Karpas-422 (cell line): ENCODE measurements at regions not wholly inside any gene's neighbourhood (a gene's known extent, or its start where the extent isn't known, plus 50 kb on each side); places are given as distances from the start of the nearest gene placed in this dataset.

ENCODE experiments used
- DNase-seq: peaks from one replicate; pipeline ENCODE4 v3.0.0-alpha.2; 2015
- H2AFZ ChIP-seq: fragments of 200-600 bp; sonication (generic); 2 replicates; pipeline ENCODE4 v1.6.1; 2014; ENCODE audit warnings: antibody characterized with exemption, low read length, mixed read lengths
- H3K27ac ChIP-seq: fragments of 200-600 bp; sonication (generic); 2 replicates; pipeline ENCODE4 v1.5.1; 2014; ENCODE audit warnings: mild to moderate bottlenecking, low read length, moderate library complexity
- H3K27me3 ChIP-seq: fragments of 200-600 bp; sonication (generic); 2 replicates; pipeline ENCODE4 v1.6.1; 2014; ENCODE audit warnings: low read length, mixed read lengths
- H3K36me3 ChIP-seq: fragments of 200-600 bp; sonication (generic); 2 replicates; pipeline ENCODE4 v1.6.1; 2014; ENCODE audit warnings: low read length, mixed read lengths; ENCODE audit not compliant: insufficient read depth
- H3K4me1 ChIP-seq: fragments of 200-600 bp; sonication (generic); 2 replicates; pipeline ENCODE4 v1.6.1; 2014; ENCODE audit warnings: mild to moderate bottlenecking, low read length, mixed read lengths
- H3K4me2 ChIP-seq: fragments of 200-600 bp; sonication (generic); 2 replicates; pipeline ENCODE4 v1.6.1; 2014; ENCODE audit warnings: low read length, low read depth, mild to moderate bottlenecking; ENCODE audit not compliant: poor library complexity, severe bottlenecking
- H3K4me3 ChIP-seq: fragments of 200-600 bp; sonication (generic); 2 replicates; pipeline ENCODE4 v1.5.1; 2014; ENCODE audit warnings: mild to moderate bottlenecking, antibody characterized with exemption, low read length, mixed read lengths
- H3K79me2 ChIP-seq: fragments of 200-600 bp; sonication (generic); 2 replicates; pipeline ENCODE4 v1.6.1; 2014; ENCODE audit warnings: mild to moderate bottlenecking, low read length, mixed read lengths
- H3K9ac ChIP-seq: fragments of 200-600 bp; sonication (generic); 2 replicates; pipeline ENCODE4 v1.6.0; 2014; ENCODE audit warnings: low read length
- H3K9me2 ChIP-seq: fragments of 200-600 bp; sonication (generic), shearing (Covaris generic); replicated peaks from 2 replicates; pipeline ENCODE4 v1.6.0; 2014; ENCODE audit warnings: mild to moderate bottlenecking, low read length, moderate library complexity; ENCODE audit not compliant: insufficient read depth
- H3K9me3 ChIP-seq: fragments of 300-700, 200-600 bp; sonication (generic); 2 replicates; pipeline ENCODE4 v1.6.1; 2014; ENCODE audit warnings: low read length, mixed read lengths
- H4K20me1 ChIP-seq: fragments of 200-600 bp; sonication (generic); 2 replicates; pipeline ENCODE4 v1.6.1; 2014; ENCODE audit warnings: mild to moderate bottlenecking, antibody characterized with exemption, low read length, low read depth; ENCODE audit not compliant: insufficient read depth

GRCh38 chr11:119964136-119965025 is 173.5 kb downstream of the TRIM29 start:
- H3K79me2 ChIP-seq = no peaks in the 10 kb centered on the region
- H3K36me3 ChIP-seq = no peaks in the 10 kb centered on the region
- H3K9me2 ChIP-seq = no peaks in the 10 kb centered on the region
- no peaks in the 10 kb centered on the region for H3K9me3 ChIP-seq
- H3K4me3 ChIP-seq = no peak overlapping the region
- H3K27ac ChIP-seq = no peak overlapping the region
- no peak overlapping the region for H2AFZ ChIP-seq
- no peak overlapping the region for H3K9ac ChIP-seq
- no peak overlapping the region for H3K4me2 ChIP-seq
- H4K20me1 ChIP-seq = no peaks in the 10 kb centered on the region
- no peak for DNase-seq
- no peaks in the 10 kb centered on the region for H3K4me1 ChIP-seq
- no peaks in the 10 kb centered on the region for H3K27me3 ChIP-seq

- no peaks in the 10 kb centered on the region for H3K36me3 ChIP-seq
- no peak for DNase-seq
- no peak overlapping the region for H3K4me3 ChIP-seq
- H3K9ac ChIP-seq = no peak overlapping the region
- no peaks in the 10 kb centered on the region for H3K9me2 ChIP-seq
- H3K27ac ChIP-seq = no peak overlapping the region
- no peaks in the 10 kb centered on the region for H3K27me3 ChIP-seq
- no peaks in the 10 kb centered on the region for H3K4me1 ChIP-seq
- H4K20me1 ChIP-seq = no peaks in the 10 kb centered on the region
- H3K4me2 ChIP-seq = no peak overlapping the region
- no peak overlapping the region for H2AFZ ChIP-seq
- H3K9me3 ChIP-seq = no peaks in the 10 kb centered on the region
- H3K79me2 ChIP-seq = no peaks in the 10 kb centered on the region
Observed at GRCh38 chr11:119957951-119958350, 180.0 kb downstream of the TRIM29 start.

- H3K9me3 ChIP-seq = no peaks in the 10 kb centered on the region
- H3K27ac ChIP-seq = no peak overlapping the region
- no peaks in the 10 kb centered on the region for H4K20me1 ChIP-seq
- DNase-seq = no peak
- H3K9me2 ChIP-seq = no peaks in the 10 kb centered on the region
- no peaks in the 10 kb centered on the region for H3K4me1 ChIP-seq
- no peaks in the 10 kb centered on the region for H3K27me3 ChIP-seq
- no peaks in the 10 kb centered on the region for H3K36me3 ChIP-seq
- no peak overlapping the region for H3K4me3 ChIP-seq
- no peak overlapping the region for H3K4me2 ChIP-seq
- H2AFZ ChIP-seq = no peak overlapping the region
- H3K79me2 ChIP-seq = no peaks in the 10 kb centered on the region
- no peak overlapping the region for H3K9ac ChIP-seq
Observed at GRCh38 chr11:119952441-119952840, 185.5 kb downstream of the TRIM29 start.

- H3K79me2 ChIP-seq = no peaks in the 10 kb centered on the region
- H3K9me2 ChIP-seq = no peaks in the 10 kb centered on the region
- H3K27ac ChIP-seq = no peak overlapping the region
- no peak overlapping the region for H3K9ac ChIP-seq
- H2AFZ ChIP-seq = no peak overlapping the region
- no peaks in the 10 kb centered on the region for H3K36me3 ChIP-seq
- H3K27me3 ChIP-seq = no peaks in the 10 kb centered on the region
- H4K20me1 ChIP-seq = no peaks in the 10 kb centered on the region
- DNase-seq = no peak
- no peak overlapping the region for H3K4me3 ChIP-seq
- no peaks in the 10 kb centered on the region for H3K4me1 ChIP-seq
- no peak overlapping the region for H3K4me2 ChIP-seq
- no peaks in the 10 kb centered on the region for H3K9me3 ChIP-seq
Observed at GRCh38 chr11:119943298-119943655, 194.6 kb downstream of the TRIM29 start.

GRCh38 chr11:119942583-119943297 is 195.2 kb downstream of the TRIM29 start:
- Histone ChIP-seq H3K9ac (no peak overlapping the region), H3K4me1 (no peaks in the 10 kb centered on the region), H3K9me3 (no peaks in the 10 kb centered on the region), H3K4me2 (no peak overlapping the region), H3K27ac (no peak overlapping the region), H4K20me1 (no peaks in the 10 kb centered on the region), H2AFZ (no peak overlapping the region), H3K4me3 (no peak overlapping the region), H3K9me2 (no peaks in the 10 kb centered on the region), H3K79me2 (no peaks in the 10 kb centered on the region), H3K36me3 (no peaks in the 10 kb centered on the region), H3K27me3 (no peaks in the 10 kb centered on the region)
- no peak for DNase-seq

- Histone ChIP-seq H3K79me2 (no peaks in the 10 kb centered on the region), H3K4me3 (no peak overlapping the region), H3K4me2 (no peak overlapping the region), H4K20me1 (no peaks in the 10 kb centered on the region), H3K27ac (no peak overlapping the region), H3K9me3 (no peaks in the 10 kb centered on the region), H3K27me3 (no peaks in the 10 kb centered on the region), H3K36me3 (no peaks in the 10 kb centered on the region), H2AFZ (no peak overlapping the region), H3K9ac (no peak overlapping the region), H3K4me1 (no peaks in the 10 kb centered on the region), H3K9me2 (no peaks in the 10 kb centered on the region)
- no peak for DNase-seq
Observed at GRCh38 chr11:119941636-119942411, 196.1 kb downstream of the TRIM29 start.

GRCh38 chr11:119941171-119941570 is 196.7 kb downstream of the TRIM29 start:
- no peaks in the 10 kb centered on the region for H3K9me2 ChIP-seq
- H3K4me3 ChIP-seq = no peak overlapping the region
- no peaks in the 10 kb centered on the region for H3K36me3 ChIP-seq
- H3K79me2 ChIP-seq = no peaks in the 10 kb centered on the region
- no peaks in the 10 kb centered on the region for H3K27me3 ChIP-seq
- H3K4me2 ChIP-seq = no peak overlapping the region
- H3K9me3 ChIP-seq = no peaks in the 10 kb centered on the region
- no peak overlapping the region for H3K9ac ChIP-seq
- no peak overlapping the region for H2AFZ ChIP-seq
- no peak overlapping the region for H3K27ac ChIP-seq
- no peaks in the 10 kb centered on the region for H3K4me1 ChIP-seq
- H4K20me1 ChIP-seq = no peaks in the 10 kb centered on the region
- no peak for DNase-seq

GRCh38 chr11:119940401-119940976 is 197.4 kb downstream of the TRIM29 start:
- DNase-seq = no peak
- no peak overlapping the region for H3K4me3 ChIP-seq

More at GRCh38 chr11:119940401-119940976, 197.4 kb downstream of the TRIM29 start:
- H3K79me2 ChIP-seq = no peaks in the 10 kb centered on the region
- no peak overlapping the region for H3K27ac ChIP-seq
- no peak overlapping the region for H2AFZ ChIP-seq
- no peaks in the 10 kb centered on the region for H3K27me3 ChIP-seq
- H4K20me1 ChIP-seq = no peaks in the 10 kb centered on the region
- H3K9me2 ChIP-seq = no peaks in the 10 kb centered on the region
- H3K4me2 ChIP-seq = no peak overlapping the region
- no peaks in the 10 kb centered on the region for H3K36me3 ChIP-seq
- H3K9me3 ChIP-seq = no peaks in the 10 kb centered on the region
- no peaks in the 10 kb centered on the region for H3K4me1 ChIP-seq
- no peak overlapping the region for H3K9ac ChIP-seq
